ENCODE measurements at regions not wholly inside any gene's neighbourhood (a gene's known extent, or its start where the extent isn't known, plus 50 kb on each side); places are given as distances from the start of the nearest gene placed in this dataset.
"Not testable (repeated sequence)": the region's sequence is repeated elsewhere in the genome, so short reads cannot be mapped to it uniquely, and the experiment has no call there.

GRCh38 chr6:106766201-106766600, 136.8 kb downstream of the QRSL1 start:
- DNase-seq = no peak

- DNase-seq = no peak
Observed at GRCh38 chr6:106765496-106765895, 136.1 kb downstream of the QRSL1 start.

- DNase-seq = no peak
Observed at GRCh38 chr6:106764353-106764980, 135.1 kb downstream of the QRSL1 start.

GRCh38 chr6:106763361-106763760, 134.0 kb downstream of the QRSL1 start:
- no peak for DNase-seq

- no peak for DNase-seq
Observed at GRCh38 chr6:106761160-106761559, 131.8 kb downstream of the QRSL1 start.

GRCh38 chr6:106759112-106759511, 129.7 kb downstream of the QRSL1 start:
- no peak for DNase-seq

- no peak for DNase-seq
Observed at GRCh38 chr6:106757722-106758467, 128.5 kb downstream of the QRSL1 start.

- DNase-seq = no peak
Observed at GRCh38 chr6:106757267-106757666, 127.9 kb downstream of the QRSL1 start.

- DNase-seq = no peak
Observed at GRCh38 chr6:106754215-106754614, 124.8 kb downstream of the QRSL1 start.

GRCh38 chr6:106752641-106753040, 123.3 kb downstream of the QRSL1 start:
- DNase-seq = no peak

- peak; percentile 27 to 73 for DNase-seq
Observed at GRCh38 chr6:106751501-106752252, 122.3 kb downstream of the QRSL1 start.

GRCh38 chr6:106750946-106751345, 121.6 kb downstream of the QRSL1 start:
- DNase-seq = no peak

- DNase-seq = no peak
Observed at GRCh38 chr6:106750142-106750918, 121.0 kb downstream of the QRSL1 start.

- DNase-seq = no peak
Observed at GRCh38 chr6:106749609-106750008, 120.2 kb downstream of the QRSL1 start.

GRCh38 chr6:106748547-106749207, 119.3 kb downstream of the QRSL1 start:
- DNase-seq = no peak

- DNase-seq = no peak
Observed at GRCh38 chr6:106747139-106747538, 117.8 kb downstream of the QRSL1 start.

GRCh38 chr6:106746652-106747051, 117.3 kb downstream of the QRSL1 start:
- no peak for DNase-seq

- no peak for DNase-seq
Observed at GRCh38 chr6:106745824-106746582, 116.6 kb downstream of the QRSL1 start.

GRCh38 chr6:106745197-106745770, 115.9 kb downstream of the QRSL1 start:
- DNase-seq = no peak

- DNase-seq = no peak
Observed at GRCh38 chr6:106744781-106745180, 115.4 kb downstream of the QRSL1 start.

GRCh38 chr6:106744029-106744428, 114.7 kb downstream of the QRSL1 start:
- DNase-seq = not testable (repeated sequence)

Data from NCI-H446 (cell line).